ENCODE measurements at regions not wholly inside any gene's neighbourhood (a gene's known extent, or its start where the extent isn't known, plus 50 kb on each side); places are given as distances from the start of the nearest gene placed in this dataset.

GRCh38 chr22:48959496-48959895, 868.2 kb downstream of the BRD1 start:
- H3K27ac ChIP-seq (ENCODE audit: low read depth in 2 of 2, low read length in 2 of 2), result no peak overlapping the region
- H3K36me3 ChIP-seq (ENCODE audit: control insufficient read depth in 2 of 2, insufficient read depth in 2 of 2, low read length in 2 of 2), result no peaks in the 10 kb centered on the region
- peaks cover 6 to 7% of the 10 kb centered on the region in 2 donors for H3K27me3 ChIP-seq (ENCODE audit: control insufficient read depth in 2 of 2, insufficient read depth in 2 of 2, low read length in 2 of 2)
- H3K4me1 ChIP-seq (ENCODE audit: control insufficient read depth in 2 of 2, insufficient read depth in 2 of 2, low read length in 2 of 2), result no peaks in the 10 kb centered on the region
- H3K9me3 ChIP-seq (ENCODE audit: control insufficient read depth in 2 of 2, low read length in 2 of 2), result no peaks in the 10 kb centered on the region
- H3K4me3 ChIP-seq (ENCODE audit: low read length in 2 of 2), result no peak overlapping the region
- no peak overlapping the region for H3K9ac ChIP-seq (ENCODE audit: low read depth in 1 of 2, low read length in 2 of 2)

GRCh38 chr22:48957987-48958321, 869.7 kb downstream of the BRD1 start:
- Histone ChIP-seq H3K4me3 (ENCODE audit: low read length in 2 of 2) (no peak overlapping the region), H3K27ac (ENCODE audit: low read depth in 2 of 2, low read length in 2 of 2) (no peak overlapping the region), H3K27me3 (ENCODE audit: control insufficient read depth in 2 of 2, insufficient read depth in 2 of 2, low read length in 2 of 2) (peaks cover 6 to 7% of the 10 kb centered on the region in 2 donors), H3K9me3 (ENCODE audit: control insufficient read depth in 2 of 2, low read length in 2 of 2) (no peaks in the 10 kb centered on the region), H3K9ac (ENCODE audit: low read depth in 1 of 2, low read length in 2 of 2) (no peak overlapping the region), H3K4me1 (ENCODE audit: control insufficient read depth in 2 of 2, insufficient read depth in 2 of 2, low read length in 2 of 2) (no peaks in the 10 kb centered on the region), H3K36me3 (ENCODE audit: control insufficient read depth in 2 of 2, insufficient read depth in 2 of 2, low read length in 2 of 2) (no peaks in the 10 kb centered on the region)

GRCh38 chr22:48957311-48957986, 870.2 kb downstream of the BRD1 start:
- Histone ChIP-seq H3K4me3 (ENCODE audit: low read length in 2 of 2) (no peak overlapping the region), H3K36me3 (ENCODE audit: control insufficient read depth in 2 of 2, insufficient read depth in 2 of 2, low read length in 2 of 2) (no peaks in the 10 kb centered on the region), H3K9ac (ENCODE audit: low read depth in 1 of 2, low read length in 2 of 2) (no peak overlapping the region), H3K27me3 (ENCODE audit: control insufficient read depth in 2 of 2, insufficient read depth in 2 of 2, low read length in 2 of 2) (peaks cover 4% of the 10 kb centered on the region in 2 donors), H3K27ac (ENCODE audit: low read depth in 2 of 2, low read length in 2 of 2) (no peak overlapping the region), H3K9me3 (ENCODE audit: control insufficient read depth in 2 of 2, low read length in 2 of 2) (no peaks in the 10 kb centered on the region), H3K4me1 (ENCODE audit: control insufficient read depth in 2 of 2, insufficient read depth in 2 of 2, low read length in 2 of 2) (no peaks in the 10 kb centered on the region)

GRCh38 chr22:48955351-48956311, 872.0 kb downstream of the BRD1 start:
- Histone ChIP-seq H3K27me3 (ENCODE audit: control insufficient read depth in 2 of 2, insufficient read depth in 2 of 2, low read length in 2 of 2) (no peaks in the 10 kb centered on the region), H3K36me3 (ENCODE audit: control insufficient read depth in 2 of 2, insufficient read depth in 2 of 2, low read length in 2 of 2) (no peaks in the 10 kb centered on the region), H3K9ac (ENCODE audit: low read depth in 1 of 2, low read length in 2 of 2) (no peak overlapping the region), H3K4me1 (ENCODE audit: control insufficient read depth in 2 of 2, insufficient read depth in 2 of 2, low read length in 2 of 2) (no peaks in the 10 kb centered on the region), H3K27ac (ENCODE audit: low read depth in 2 of 2, low read length in 2 of 2) (no peak overlapping the region), H3K4me3 (ENCODE audit: low read length in 2 of 2) (no peak overlapping the region), H3K9me3 (ENCODE audit: control insufficient read depth in 2 of 2, low read length in 2 of 2) (no peaks in the 10 kb centered on the region)

- Histone ChIP-seq H3K9me3 (ENCODE audit: control insufficient read depth in 2 of 2, low read length in 2 of 2) (no peaks in the 10 kb centered on the region), H3K36me3 (ENCODE audit: control insufficient read depth in 2 of 2, insufficient read depth in 2 of 2, low read length in 2 of 2) (no peaks in the 10 kb centered on the region), H3K27ac (ENCODE audit: low read depth in 2 of 2, low read length in 2 of 2) (no peak overlapping the region), H3K27me3 (ENCODE audit: control insufficient read depth in 2 of 2, insufficient read depth in 2 of 2, low read length in 2 of 2) (no peaks in the 10 kb centered on the region), H3K4me1 (ENCODE audit: control insufficient read depth in 2 of 2, insufficient read depth in 2 of 2, low read length in 2 of 2) (no peaks in the 10 kb centered on the region), H3K9ac (ENCODE audit: low read depth in 1 of 2, low read length in 2 of 2) (no peak overlapping the region), H3K4me3 (ENCODE audit: low read length in 2 of 2) (no peak overlapping the region)
Observed at GRCh38 chr22:48954781-48955311, 872.8 kb downstream of the BRD1 start.

- H3K9ac ChIP-seq (ENCODE audit: low read depth in 1 of 2, low read length in 2 of 2), result no peak overlapping the region
- H3K36me3 ChIP-seq (ENCODE audit: control insufficient read depth in 2 of 2, insufficient read depth in 2 of 2, low read length in 2 of 2), result no peaks in the 10 kb centered on the region
- H3K27me3 ChIP-seq (ENCODE audit: control insufficient read depth in 2 of 2, insufficient read depth in 2 of 2, low read length in 2 of 2), result no peaks in the 10 kb centered on the region
- no peak overlapping the region for H3K4me3 ChIP-seq (ENCODE audit: low read length in 2 of 2)
- no peaks in the 10 kb centered on the region for H3K4me1 ChIP-seq (ENCODE audit: control insufficient read depth in 2 of 2, insufficient read depth in 2 of 2, low read length in 2 of 2)
- no peaks in the 10 kb centered on the region for H3K9me3 ChIP-seq (ENCODE audit: control insufficient read depth in 2 of 2, low read length in 2 of 2)
- no peak overlapping the region for H3K27ac ChIP-seq (ENCODE audit: low read depth in 2 of 2, low read length in 2 of 2)
Observed at GRCh38 chr22:48953830-48954229, 873.8 kb downstream of the BRD1 start.

GRCh38 chr22:48953103-48953720, 874.5 kb downstream of the BRD1 start:
- Histone ChIP-seq H3K4me3 (ENCODE audit: low read length in 2 of 2) (no peak overlapping the region), H3K36me3 (ENCODE audit: control insufficient read depth in 2 of 2, insufficient read depth in 2 of 2, low read length in 2 of 2) (no peaks in the 10 kb centered on the region), H3K27ac (ENCODE audit: low read depth in 2 of 2, low read length in 2 of 2) (no peak overlapping the region), H3K4me1 (ENCODE audit: control insufficient read depth in 2 of 2, insufficient read depth in 2 of 2, low read length in 2 of 2) (no peaks in the 10 kb centered on the region), H3K9ac (ENCODE audit: low read depth in 1 of 2, low read length in 2 of 2) (no peak overlapping the region), H3K9me3 (ENCODE audit: control insufficient read depth in 2 of 2, low read length in 2 of 2) (no peaks in the 10 kb centered on the region), H3K27me3 (ENCODE audit: control insufficient read depth in 2 of 2, insufficient read depth in 2 of 2, low read length in 2 of 2) (no peaks in the 10 kb centered on the region)

- Histone ChIP-seq H3K9me3 (ENCODE audit: control insufficient read depth in 2 of 2, low read length in 2 of 2) (no peaks in the 10 kb centered on the region), H3K9ac (ENCODE audit: low read depth in 1 of 2, low read length in 2 of 2) (no peak overlapping the region), H3K27ac (ENCODE audit: low read depth in 2 of 2, low read length in 2 of 2) (no peak overlapping the region), H3K36me3 (ENCODE audit: control insufficient read depth in 2 of 2, insufficient read depth in 2 of 2, low read length in 2 of 2) (no peaks in the 10 kb centered on the region), H3K27me3 (ENCODE audit: control insufficient read depth in 2 of 2, insufficient read depth in 2 of 2, low read length in 2 of 2) (no peaks in the 10 kb centered on the region), H3K4me1 (ENCODE audit: control insufficient read depth in 2 of 2, insufficient read depth in 2 of 2, low read length in 2 of 2) (no peaks in the 10 kb centered on the region), H3K4me3 (ENCODE audit: low read length in 2 of 2) (no peak overlapping the region)
Observed at GRCh38 chr22:48952256-48953102, 875.2 kb downstream of the BRD1 start.

- no peaks in the 10 kb centered on the region for H3K27me3 ChIP-seq (ENCODE audit: control insufficient read depth in 2 of 2, insufficient read depth in 2 of 2, low read length in 2 of 2)
- no peak overlapping the region for H3K27ac ChIP-seq (ENCODE audit: low read depth in 2 of 2, low read length in 2 of 2)
- no peaks in the 10 kb centered on the region for H3K9me3 ChIP-seq (ENCODE audit: control insufficient read depth in 2 of 2, low read length in 2 of 2)
- no peaks in the 10 kb centered on the region for H3K4me1 ChIP-seq (ENCODE audit: control insufficient read depth in 2 of 2, insufficient read depth in 2 of 2, low read length in 2 of 2)
- H3K4me3 ChIP-seq (ENCODE audit: low read length in 2 of 2), result no peak overlapping the region
- H3K36me3 ChIP-seq (ENCODE audit: control insufficient read depth in 2 of 2, insufficient read depth in 2 of 2, low read length in 2 of 2), result no peaks in the 10 kb centered on the region
- no peak overlapping the region for H3K9ac ChIP-seq (ENCODE audit: low read depth in 1 of 2, low read length in 2 of 2)
Observed at GRCh38 chr22:48951836-48952235, 875.8 kb downstream of the BRD1 start.
